H1 (cell line): ENCODE measurements at regions not wholly inside any gene's neighbourhood (a gene's known extent, or its start where the extent isn't known, plus 50 kb on each side); places are given as distances from the start of the nearest gene placed in this dataset.

Experiments used
- CTCF ChIA-PET: fragments of 300-600 bp; sonication (Branson Sonifier 250); formaldehyde crosslinking; loops from one replicate; lab custom pipeline; 2021; ENCODE audit not compliant: partially characterized antibody; lab: Charles Lee
- POLR2A ChIA-PET: fragments of 300-600 bp; sonication (Branson Sonifier 250); formaldehyde crosslinking; loops from one replicate; lab custom pipeline; 2021; ENCODE audit warnings: inconsistent platforms; ENCODE audit not compliant: partially characterized antibody; lab: Charles Lee
- DNase-seq, 2 experiments: peaks; one replicate each; pipeline versions ENCODE4 v3.0.0 to v3.0.0-alpha.2; 2010 to 2022; ENCODE audit warnings: low spot score in 2 of 2, low read depth in 1 of 2, mixed read lengths in 1 of 2
- FAIRE-seq: peaks from 2 replicates; lab custom pipeline; 2011; peaks lifted over from hg19 to GRCh38; lab: Jason Lieb, UNC
- H2AFZ ChIP-seq: 2 replicates; pipeline ENCODE4 v1.8.1; 2012; ENCODE audit warnings: low read length, inconsistent platforms
- H2AK5ac ChIP-seq: 2 replicates; pipeline ENCODE4 v1.6.1; 2013; ENCODE audit warnings: low read depth, low read length
- H2BK120ac ChIP-seq: replicated peaks from 2 replicates; pipeline ENCODE3; 2013; ENCODE audit warnings: low read depth, low read length, inconsistent platforms
- H2BK12ac ChIP-seq: 2 replicates; pipeline ENCODE4 v1.6.1; 2013; ENCODE audit warnings: low read depth, low read length
- H2BK15ac ChIP-seq: 2 replicates; pipeline ENCODE4 v1.6.1; 2013; ENCODE audit warnings: low read length
- H2BK20ac ChIP-seq: 2 replicates; pipeline ENCODE4 v1.6.1; 2013; ENCODE audit warnings: low read length
- H2BK5ac ChIP-seq: 2 replicates; pipeline ENCODE4 v1.6.1; 2013; ENCODE audit warnings: low read depth, low read length
- H3K14ac ChIP-seq: 2 replicates; pipeline ENCODE4 v1.6.1; 2013; ENCODE audit warnings: inconsistent platforms; ENCODE audit not compliant: insufficient read length
- H3K18ac ChIP-seq: 2 replicates; pipeline ENCODE4 v1.6.1; 2013; ENCODE audit warnings: low read length; ENCODE audit errors: extremely low read depth
- H3K23ac ChIP-seq: 2 replicates; pipeline ENCODE4 v1.6.1; 2013; ENCODE audit warnings: inconsistent platforms; ENCODE audit not compliant: insufficient read length
- H3K23me2 ChIP-seq: 2 replicates; pipeline ENCODE4 v1.6.1; 2013; ENCODE audit warnings: low read depth, low read length
- H3K27ac ChIP-seq: 2 replicates; pipeline ENCODE4 v1.6.1; 2011; ENCODE audit warnings: low read depth, low read length, inconsistent platforms
- H3K27me3 ChIP-seq, 4 experiments: replicated peaks in 1 of 4; 1 replicate in 1 of 4; 2 replicates in 3 of 4; pipeline versions ENCODE4 v1.6.1 to v1.8.1; 2011 to 2013; ENCODE audit warnings: low read length in 3 of 4, mild to moderate bottlenecking in 3 of 4, inconsistent platforms in 2 of 4, mixed read lengths in 2 of 4, moderate library complexity in 1 of 4; ENCODE audit not compliant: control insufficient read depth in 3 of 4, insufficient read depth in 3 of 4; ENCODE audit errors: extremely low read depth in 1 of 4
- H3K36me3 ChIP-seq, 4 experiments: 2 replicates each; pipeline versions ENCODE4 v1.6.1 to v1.8.1; 2011 to 2013; ENCODE audit warnings: mild to moderate bottlenecking in 4 of 4, low read length in 3 of 4, moderate library complexity in 2 of 4, control low read depth in 1 of 4, inconsistent platforms in 1 of 4; ENCODE audit not compliant: insufficient read depth in 4 of 4, control insufficient read depth in 2 of 4
- H3K4ac ChIP-seq: replicated peaks from 2 replicates; pipeline ENCODE3; 2013; ENCODE audit warnings: low read length, low read depth, mixed read lengths, inconsistent platforms; ENCODE audit not compliant: insufficient read length
- H3K4me1 ChIP-seq, 4 experiments: replicated peaks in 1 of 4; 1 replicate in 1 of 4; 2 replicates in 3 of 4; pipeline versions ENCODE4 v1.6.1 to v1.8.1; 2011 to 2013; ENCODE audit warnings: low read length in 3 of 4, inconsistent platforms in 2 of 4, mixed read lengths in 1 of 4; ENCODE audit not compliant: insufficient read depth in 4 of 4, control insufficient read depth in 3 of 4
- H3K4me2 ChIP-seq, 2 experiments: 2 replicates each; pipeline versions ENCODE4 v1.6.1 to v1.8.1; 2011 to 2013; ENCODE audit warnings: low read depth in 2 of 2, low read length in 2 of 2, control low read depth in 1 of 2, inconsistent platforms in 1 of 2, mild to moderate bottlenecking in 1 of 2; ENCODE audit not compliant: insufficient read depth in 1 of 2
- H3K4me3 ChIP-seq, 4 experiments: fragments of 200-600, 300-600 bp in 1 of 4; sonication (generic), shearing (Covaris generic), sonication (Bioruptor Twin) in 1 of 4; 2 replicates each; pipeline versions ENCODE4 v1.5.1 to v1.8.1; 2011 to 2016; ENCODE audit warnings: low read length in 4 of 4, low read depth in 3 of 4, control low read depth in 2 of 4, inconsistent platforms in 2 of 4, mild to moderate bottlenecking in 2 of 4, mixed read lengths in 1 of 4, moderate library complexity in 1 of 4; ENCODE audit not compliant: insufficient read depth in 2 of 4; ENCODE audit errors: extremely low read depth in 1 of 4
- H3K56ac ChIP-seq: replicated peaks from 2 replicates; pipeline ENCODE3; 2013; ENCODE audit warnings: low read depth, mild to moderate bottlenecking, mixed read lengths, low read length, inconsistent platforms; ENCODE audit not compliant: insufficient read length
- H3K79me1 ChIP-seq: 2 replicates; pipeline ENCODE4 v1.6.1; 2013; ENCODE audit warnings: low read depth, low read length, control low read depth
- H3K79me2 ChIP-seq, 2 experiments: 2 replicates each; pipeline versions ENCODE4 v1.6.1 to v1.8.1; 2012 to 2013; ENCODE audit warnings: low read length in 2 of 2, mild to moderate bottlenecking in 2 of 2, inconsistent platforms in 1 of 2; ENCODE audit not compliant: insufficient read depth in 2 of 2, control insufficient read depth in 1 of 2
- H3K9ac ChIP-seq, 4 experiments: replicated peaks in 1 of 4; 1 replicate in 1 of 4; 2 replicates in 3 of 4; pipeline versions ENCODE4 v1.6.1 to v1.8.1; 2011 to 2013; ENCODE audit warnings: low read depth in 3 of 4, low read length in 3 of 4, control low read depth in 2 of 4, mild to moderate bottlenecking in 2 of 4, moderate library complexity in 2 of 4, inconsistent platforms in 1 of 4; ENCODE audit errors: extremely low read depth in 1 of 4
- H3K9me3 ChIP-seq, 2 experiments: 2 replicates each; pipeline versions ENCODE4 v1.6.1 to v1.8.1; 2012 to 2013; ENCODE audit warnings: mild to moderate bottlenecking in 2 of 2, moderate library complexity in 2 of 2, control low read depth in 1 of 2, inconsistent platforms in 1 of 2, low read depth in 1 of 2, low read length in 1 of 2, mixed read lengths in 1 of 2; ENCODE audit not compliant: insufficient read depth in 2 of 2
- H4K20me1 ChIP-seq, 2 experiments: replicated peaks in 1 of 2; 2 replicates each; pipeline versions ENCODE3 to v1.8.1; 2011 to 2013; ENCODE audit warnings: inconsistent platforms in 2 of 2, low read length in 2 of 2, mild to moderate bottlenecking in 1 of 2; ENCODE audit not compliant: insufficient read depth in 2 of 2, control insufficient read depth in 1 of 2
- H4K5ac ChIP-seq: 2 replicates; pipeline ENCODE4 v1.6.1; 2013; ENCODE audit warnings: low read length, low read depth, mixed read lengths, inconsistent platforms; ENCODE audit not compliant: insufficient read length
- H4K8ac ChIP-seq: 2 replicates; pipeline ENCODE4 v1.8.0; 2013; ENCODE audit warnings: mild to moderate bottlenecking, moderate library complexity, low read length, inconsistent platforms; ENCODE audit not compliant: insufficient read depth; ENCODE audit errors: extremely low read depth
- H4K91ac ChIP-seq: replicated peaks from 2 replicates; pipeline ENCODE3; 2013; ENCODE audit warnings: low read length, mixed read lengths, inconsistent platforms; ENCODE audit not compliant: insufficient read length
- BACH1 ChIP-seq: IDR thresholded peaks from 2 replicates; pipeline ENCODE4 v1.6.1; 2012; ENCODE audit warnings: low read length, improper control_type of control experiment
- JUN ChIP-seq: IDR thresholded peaks from 2 replicates; pipeline ENCODE4 v1.6.1; 2011; ENCODE audit warnings: low read depth, mild to moderate bottlenecking, improper control_type of control experiment, low read length
- TEAD4 ChIP-seq: IDR thresholded peaks from 2 replicates; pipeline ENCODE4 v1.6.1; 2012; ENCODE audit warnings: low read depth, low read length, inconsistent platforms, mixed read lengths
- WGBS, 2 experiments: shearing (Covaris generic) in 1 of 2; methylation state at CpG; one replicate each; pipeline versions ENCODE4 v1.1.6 to v1.1.7; 2013 to 2015; ENCODE audit warnings: low lambda C conversion rate in 2 of 2, mixed read lengths in 2 of 2, inconsistent platforms in 1 of 2, low coverage in 1 of 2, missing lambda C conversion rate in 1 of 2; ENCODE audit not compliant: insufficient replicate concordance in 2 of 2, insufficient coverage in 1 of 2, insufficient read length in 1 of 2; ENCODE audit errors: extremely low coverage in 1 of 2, missing lambda C conversion rate in 1 of 2; 5-methylcytosine and 5-hydroxymethylcytosine counted together

DNA sequence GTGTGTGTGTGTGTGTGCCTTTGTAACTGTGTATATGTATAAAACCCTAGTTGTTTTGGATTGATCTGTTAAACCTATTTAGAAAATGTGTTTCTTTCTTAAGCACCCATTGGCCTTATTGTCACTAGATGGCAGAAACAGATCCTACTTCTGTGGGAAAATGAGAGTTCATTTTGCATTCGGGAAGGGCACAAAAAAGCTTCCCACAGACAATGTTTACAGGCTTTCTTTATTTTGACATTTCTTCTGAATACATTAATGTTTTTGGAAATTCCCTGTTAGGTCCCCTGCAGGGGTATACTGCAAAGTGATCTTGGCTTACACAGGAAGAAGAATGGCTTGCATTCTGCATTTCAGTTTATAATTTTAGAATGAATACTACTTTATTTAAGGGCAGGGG is 481.8 kb upstream of the ARRDC3 start (continued):
- TF ChIP-seq BACH1: no peak

DNA sequence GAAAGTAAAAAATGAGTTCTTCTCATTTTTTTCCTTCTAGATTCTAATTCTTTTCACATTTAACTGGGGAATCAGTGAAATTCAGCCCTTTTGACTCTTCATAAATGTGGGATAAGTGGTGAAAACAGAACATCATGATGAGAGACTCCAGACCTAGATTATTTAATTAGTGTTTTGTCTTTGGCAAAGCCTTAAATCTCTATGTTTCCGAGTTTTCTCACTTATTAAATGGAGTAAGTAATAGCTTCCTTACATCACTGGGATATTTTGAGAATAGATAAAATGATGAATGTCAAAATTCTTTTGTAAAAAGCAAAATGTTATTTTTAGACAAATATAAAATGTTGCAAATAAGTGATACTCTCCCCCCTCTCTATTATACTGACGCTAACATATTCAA is 468.6 kb upstream of the ARRDC3 start:
- POLR2A ChIA-PET: no interaction called here
- Histone ChIP-seq H3K79me2 (no peaks in the 10 kb centered on the region), H4K91ac (no peak overlapping the region), H3K27me3 (no peaks in the 10 kb centered on the region), H3K4me1 (peaks cover 2 to 7% (median 3%) of the 10 kb centered on the region in 4 experiments; a peak in 5 of 7 replicates)
- FAIRE-seq: no peak
- TF ChIP-seq JUN (no peak), TEAD4 (no peak)
- TF ChIP-seq, all 59 proteins: peak for 0
- Histone ChIP-seq H3K9ac (no peak overlapping the region), H3K23me2 (no peaks in the 10 kb centered on the region), H3K36me3 (no peaks in the 10 kb centered on the region), H3K79me1 (no peaks in the 10 kb centered on the region), H2AK5ac (no peak overlapping the region), H2BK15ac (no peak overlapping the region), H3K9me3 (no peaks in the 10 kb centered on the region), H3K27ac (no peak overlapping the region), H3K56ac (no peak overlapping the region), H2BK12ac (no peak overlapping the region), H3K4me3 (no peak overlapping the region), H2AFZ (no peak overlapping the region), H2BK20ac (no peak overlapping the region), H2BK120ac (no peak overlapping the region), H3K18ac (no peak overlapping the region), H3K23ac (no peak overlapping the region), H4K8ac (no peak overlapping the region), H4K5ac (no peak overlapping the region), H3K4ac (no peak overlapping the region), H3K4me2 (no peak overlapping the region), H2BK5ac (no peak overlapping the region), H4K20me1 (no peaks in the 10 kb centered on the region), H3K14ac (no peak overlapping the region)
- DNase-seq: no peak
- CTCF ChIA-PET: interaction anchor here (1.6 kb wide), 1 partner anchor 14 kb away, joined by 3 read pairs; no protein-coding TSS in a partner anchor
- WGBS, 2 experiments: 93% methylated on average over 2 of the region's 2 CpGs; no CpG with 5 or more reads in 1 of the 2 experiments
